Keratinocyte (primary cell): ENCODE measurements at regions not wholly inside any gene's neighbourhood (a gene's known extent, or its start where the extent isn't known, plus 50 kb on each side); places are given as distances from the start of the nearest gene placed in this dataset.

Experiments used
- DNase-seq: peaks from one replicate; pipeline ENCODE4 v3.0.0-alpha.2; 2011; ENCODE audit warnings: low read depth, missing footprints, low spot score
- FAIRE-seq: peaks from 2 replicates; lab custom pipeline; 2011; peaks lifted over from hg19 to GRCh38; lab: Jason Lieb, UNC
- H2AFZ ChIP-seq: 2 replicates; pipeline ENCODE4 v1.6.0; 2012; ENCODE audit warnings: low read length, control low read depth, inconsistent platforms; ENCODE audit not compliant: control insufficient read depth
- H3K27ac ChIP-seq: 2 replicates; pipeline ENCODE4 v1.5.1; 2011; ENCODE audit warnings: low read length; ENCODE audit not compliant: control insufficient read depth, insufficient read depth
- H3K27me3 ChIP-seq: 3 replicates; pipeline ENCODE4 v1.6.0; 2011; ENCODE audit warnings: low read length; ENCODE audit not compliant: control insufficient read depth, insufficient read depth; ENCODE audit errors: extremely low read depth
- H3K36me3 ChIP-seq, 2 experiments: 2 replicates in 1 of 2; 3 replicates in 1 of 2; pipeline ENCODE4 v1.5.1; 2011; ENCODE audit warnings: low read length in 2 of 2, mild to moderate bottlenecking in 1 of 2; ENCODE audit not compliant: control insufficient read depth in 2 of 2, insufficient read depth in 2 of 2; ENCODE audit errors: extremely low read depth in 1 of 2
- H3K4me1 ChIP-seq: 3 replicates; pipeline ENCODE4 v1.5.1; 2011; ENCODE audit warnings: low read length; ENCODE audit not compliant: control insufficient read depth, insufficient read depth; ENCODE audit errors: extremely low read depth
- H3K4me2 ChIP-seq: 3 replicates; pipeline ENCODE4 v1.6.0; 2011; ENCODE audit warnings: low read depth, low read length; ENCODE audit not compliant: control insufficient read depth, insufficient read depth; ENCODE audit errors: extremely low read depth
- H3K4me3 ChIP-seq, 3 experiments: fragments of 200-600 bp in 1 of 3; sonication (generic) in 1 of 3; 2 replicates in 2 of 3; 3 replicates in 1 of 3; pipeline ENCODE4 v1.5.1; 2011 to 2016; ENCODE audit warnings: low read length in 3 of 3, mild to moderate bottlenecking in 3 of 3, control low read depth in 2 of 3, inconsistent platforms in 1 of 3, low read depth in 1 of 3, mixed read lengths in 1 of 3, mixed run types in 1 of 3, moderate library complexity in 1 of 3; ENCODE audit not compliant: control insufficient read depth in 2 of 3, insufficient read depth in 2 of 3; ENCODE audit errors: extremely low read depth in 1 of 3
- H3K79me2 ChIP-seq: 2 replicates; pipeline ENCODE4 v1.6.0; 2012; ENCODE audit warnings: low read length; ENCODE audit not compliant: control insufficient read depth, insufficient read depth
- H3K9ac ChIP-seq: 3 replicates; pipeline ENCODE4 v1.6.0; 2011; ENCODE audit warnings: low read length; ENCODE audit not compliant: control insufficient read depth, insufficient read depth; ENCODE audit errors: extremely low read depth
- H3K9me1 ChIP-seq: 3 replicates; pipeline ENCODE4 v1.6.0; 2011; ENCODE audit warnings: low read length; ENCODE audit not compliant: control insufficient read depth, insufficient read depth; ENCODE audit errors: extremely low read depth
- H3K9me3 ChIP-seq: 2 replicates; pipeline ENCODE4 v1.5.1; 2012; ENCODE audit warnings: low read depth, low read length; ENCODE audit not compliant: control insufficient read depth
- H4K20me1 ChIP-seq: 3 replicates; pipeline ENCODE4 v1.6.0; 2011; ENCODE audit warnings: low read length; ENCODE audit not compliant: control insufficient read depth, insufficient read depth; ENCODE audit errors: extremely low read depth
- EZH2 ChIP-seq: IDR thresholded peaks from one replicate; pipeline ENCODE4 v1.6.1; 2012; ENCODE audit warnings: inconsistent platforms, mild to moderate bottlenecking, low read length, moderate library complexity
- dilution Hi-C: fragments of 300-500 bp; cut with MboI; formaldehyde crosslinking; loops from one replicate; pipeline ENCODE4 v1.7.0; 2020; ENCODE audit warnings: low sequenced_read_pairs; ENCODE audit not compliant: extremely low pct_ligation_motif_present
- TF ChIP-seq, protein P1 (sequence below), 3 experiments: IDR thresholded peaks in 1 of 3; conservative IDR thresholded peaks in 1 of 3; optimal IDR thresholded peaks in 1 of 3; 2 replicates in 2 of 3; 3 replicates in 1 of 3; pipeline versions ENCODE3 to v1.5.1; 2011; ENCODE audit warnings: low read length in 3 of 3, mild to moderate bottlenecking in 3 of 3, moderate library complexity in 2 of 3, control low read depth in 1 of 3, inconsistent platforms in 1 of 3; ENCODE audit not compliant: insufficient read depth in 2 of 3; ENCODE audit errors: extremely low read depth in 1 of 3

DNA sequence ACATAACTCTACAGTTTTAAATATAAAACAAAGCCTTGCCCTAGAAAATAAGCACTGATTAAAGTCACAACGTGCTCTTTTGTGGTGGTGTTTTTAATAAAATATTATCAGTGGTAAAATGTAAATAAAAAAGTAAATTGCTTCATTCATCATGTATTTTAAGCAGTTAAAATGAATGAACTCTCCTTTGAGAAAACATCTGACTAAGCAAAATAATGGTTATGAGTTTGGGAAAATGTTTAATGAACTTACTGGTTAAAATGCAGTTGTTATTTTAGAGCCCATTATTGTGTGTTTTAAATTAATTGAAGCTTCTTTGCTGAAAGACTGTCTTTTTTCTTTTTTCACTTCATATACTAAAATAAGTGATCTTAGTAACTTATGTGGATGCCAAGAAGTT is 1007.5 kb upstream of the ARRDC3 start:
- dilution Hi-C loops = no loop called here
- TF ChIP-seq, protein P1, sequence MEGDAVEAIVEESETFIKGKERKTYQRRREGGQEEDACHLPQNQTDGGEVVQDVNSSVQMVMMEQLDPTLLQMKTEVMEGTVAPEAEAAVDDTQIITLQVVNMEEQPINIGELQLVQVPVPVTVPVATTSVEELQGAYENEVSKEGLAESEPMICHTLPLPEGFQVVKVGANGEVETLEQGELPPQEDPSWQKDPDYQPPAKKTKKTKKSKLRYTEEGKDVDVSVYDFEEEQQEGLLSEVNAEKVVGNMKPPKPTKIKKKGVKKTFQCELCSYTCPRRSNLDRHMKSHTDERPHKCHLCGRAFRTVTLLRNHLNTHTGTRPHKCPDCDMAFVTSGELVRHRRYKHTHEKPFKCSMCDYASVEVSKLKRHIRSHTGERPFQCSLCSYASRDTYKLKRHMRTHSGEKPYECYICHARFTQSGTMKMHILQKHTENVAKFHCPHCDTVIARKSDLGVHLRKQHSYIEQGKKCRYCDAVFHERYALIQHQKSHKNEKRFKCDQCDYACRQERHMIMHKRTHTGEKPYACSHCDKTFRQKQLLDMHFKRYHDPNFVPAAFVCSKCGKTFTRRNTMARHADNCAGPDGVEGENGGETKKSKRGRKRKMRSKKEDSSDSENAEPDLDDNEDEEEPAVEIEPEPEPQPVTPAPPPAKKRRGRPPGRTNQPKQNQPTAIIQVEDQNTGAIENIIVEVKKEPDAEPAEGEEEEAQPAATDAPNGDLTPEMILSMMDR (optimal IDR thresholded peaks at IDR 0.05 in 1 of 3, IDR thresholded peaks at IDR 0.05 in 1 of 3, conservative IDR thresholded peaks at IDR 0.05 in 1 of 3; ENCODE audit: extremely low read depth in 1 of 3, insufficient read depth in 2 of 3, low read length in 3 of 3) = no peak
- TF ChIP-seq EZH2 = no peak
- Histone ChIP-seq H3K4me1 (no peaks in the 10 kb centered on the region), H3K9ac (no peak overlapping the region), H4K20me1 (no peaks in the 10 kb centered on the region), H3K27me3 (no peaks in the 10 kb centered on the region), H2AFZ (no peak overlapping the region), H3K4me2 (no peak overlapping the region), H3K4me3 (no peak overlapping the region), H3K9me3 (no peaks in the 10 kb centered on the region), H3K79me2 (no peaks in the 10 kb centered on the region), H3K27ac (no peak overlapping the region), H3K36me3 (no peaks in the 10 kb centered on the region), H3K9me1 (no peaks in the 10 kb centered on the region)
- DNase-seq (no peak), FAIRE-seq (no peak)

DNA sequence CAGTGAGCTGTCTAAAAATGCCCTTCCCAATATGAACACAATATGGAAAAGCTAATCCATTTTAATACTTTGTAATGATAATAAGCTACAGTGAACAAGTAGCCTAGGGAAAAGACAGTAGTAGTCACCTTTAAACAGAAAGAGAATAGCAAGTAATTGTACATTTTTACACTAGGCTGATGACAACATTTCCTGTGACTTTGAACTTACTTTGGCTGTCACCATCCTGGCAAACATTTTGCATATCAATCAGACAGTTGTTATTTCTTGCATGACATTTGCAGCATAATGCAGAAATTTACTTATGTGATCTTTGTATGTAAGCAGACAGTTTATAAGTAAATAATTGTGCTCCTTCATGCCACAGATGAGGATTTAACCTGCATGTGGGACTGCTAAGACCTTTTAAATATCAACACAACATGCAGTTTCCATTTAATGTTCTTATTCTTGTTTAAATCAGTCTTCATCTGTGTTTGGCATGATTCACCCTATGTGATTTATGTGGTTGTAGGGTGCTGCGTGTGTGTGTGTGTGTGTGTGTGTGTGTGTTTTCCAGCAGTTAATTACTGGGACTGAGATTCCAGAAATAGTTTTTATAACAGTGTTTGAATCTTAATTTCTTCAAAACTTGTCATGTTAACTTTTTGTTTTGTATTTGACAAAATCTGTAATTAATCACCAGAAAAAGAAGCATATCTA is 997.1 kb upstream of the ARRDC3 start:
- DNase-seq (no peak), FAIRE-seq (no peak)
- Histone ChIP-seq H3K9ac (no peak overlapping the region), H3K4me1 (no peaks in the 10 kb centered on the region), H3K4me3 (no peak overlapping the region), H4K20me1 (no peaks in the 10 kb centered on the region), H3K9me1 (no peaks in the 10 kb centered on the region), H2AFZ (no peak overlapping the region), H3K79me2 (no peaks in the 10 kb centered on the region), H3K36me3 (no peaks in the 10 kb centered on the region), H3K9me3 (no peaks in the 10 kb centered on the region), H3K27me3 (no peaks in the 10 kb centered on the region), H3K4me2 (no peak overlapping the region), H3K27ac (no peak overlapping the region)
- dilution Hi-C loops = no loop called here
- TF ChIP-seq, protein P1 (optimal IDR thresholded peaks at IDR 0.05 in 1 of 3, IDR thresholded peaks at IDR 0.05 in 1 of 3, conservative IDR thresholded peaks at IDR 0.05 in 1 of 3; ENCODE audit: extremely low read depth in 1 of 3, insufficient read depth in 2 of 3, low read length in 3 of 3) = no peak
- TF ChIP-seq EZH2 = no peak
